Small intestine (tissue), 7 donors: ENCODE measurements at regions not wholly inside any gene's neighbourhood (a gene's known extent, or its start where the extent isn't known, plus 50 kb on each side); places are given as distances from the start of the nearest gene placed in this dataset.

Experiments
- DNase-seq, 2 donors: peaks; one replicate each; pipeline versions ENCODE4 v3.0.0 to v3.0.0-alpha.2; 2013
- FAIRE-seq: peaks from 2 replicates; lab custom pipeline; 2012; peaks lifted over from hg19 to GRCh38; lab: Jason Lieb, UNC
- H3K27ac ChIP-seq, 3 donors: one replicate each; pipeline ENCODE4 v1.5.1; 2013; ENCODE audit warnings: low read length in 2 of 3, mild to moderate bottlenecking in 2 of 3, control low read depth in 1 of 3, inconsistent platforms in 1 of 3, low read depth in 1 of 3, moderate library complexity in 1 of 3
- H3K27me3 ChIP-seq, 3 donors: one replicate each; pipeline ENCODE4 v1.6.1; 2013; ENCODE audit warnings: low read length in 3 of 3, inconsistent platforms in 1 of 3; ENCODE audit not compliant: control insufficient read depth in 3 of 3, insufficient read depth in 3 of 3
- H3K36me3 ChIP-seq, 3 donors: one replicate each; pipeline ENCODE4 v1.6.1; 2013; ENCODE audit warnings: low read length in 3 of 3, inconsistent platforms in 1 of 3, low read depth in 1 of 3, mild to moderate bottlenecking in 1 of 3, moderate library complexity in 1 of 3; ENCODE audit not compliant: control insufficient read depth in 3 of 3, insufficient read depth in 2 of 3
- H3K4me1 ChIP-seq, 3 donors: one replicate each; pipeline ENCODE4 v1.6.1; 2013; ENCODE audit warnings: low read length in 2 of 3, inconsistent platforms in 1 of 3, low read depth in 1 of 3, mild to moderate bottlenecking in 1 of 3, moderate library complexity in 1 of 3; ENCODE audit not compliant: control insufficient read depth in 3 of 3, insufficient read depth in 2 of 3
- H3K4me3 ChIP-seq, 3 donors: one replicate each; pipeline ENCODE4 v1.5.1; 2013; ENCODE audit warnings: low read length in 3 of 3, control low read depth in 1 of 3, inconsistent platforms in 1 of 3, low read depth in 1 of 3, mild to moderate bottlenecking in 1 of 3, moderate library complexity in 1 of 3
- H3K9me3 ChIP-seq, 2 donors: one replicate each; pipeline ENCODE4 v1.6.1; 2013; ENCODE audit warnings: low read depth in 1 of 2, low read length in 1 of 2; ENCODE audit not compliant: control insufficient read depth in 2 of 2, insufficient read depth in 1 of 2
- WGBS, 3 donors: extraction: QIAGEN DNeasy Blood & Tissue Kit; methylation state at CpG; one replicate each; pipeline ENCODE4 v1.1.7; 2013; 5-methylcytosine and 5-hydroxymethylcytosine counted together
- donor health status: healthy with polysubstance abuse.
- donor health status: control.
- donor health status: control.
- donor health status: Bipolar disorder and iron deficiency.
- donor health status: healthy.

DNA sequence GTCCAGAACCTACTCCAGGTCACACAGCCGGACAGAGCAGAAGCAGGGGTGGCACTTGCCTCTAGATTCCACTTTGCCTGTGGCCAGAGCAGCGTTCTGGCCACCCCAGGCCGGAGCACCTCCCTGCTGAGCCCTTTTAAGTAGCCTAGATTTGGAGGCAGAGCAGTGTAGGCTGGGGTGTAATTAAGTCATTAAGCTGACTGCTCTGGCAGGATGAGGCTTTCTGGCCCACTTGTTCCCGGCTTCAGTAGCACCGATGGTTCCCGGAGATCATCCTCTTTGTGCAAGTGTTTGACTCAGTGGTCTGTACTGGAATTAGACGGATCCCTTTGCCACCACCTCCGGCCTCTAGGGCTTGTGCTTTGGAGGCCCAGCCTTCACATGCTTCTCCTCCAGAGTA lies 281.9 kb upstream of the ANKRD55 start:
- WGBS, 3 donors, result 50 to 70% (median 54%) methylated on average over 8 of the region's 8 CpGs

DNA sequence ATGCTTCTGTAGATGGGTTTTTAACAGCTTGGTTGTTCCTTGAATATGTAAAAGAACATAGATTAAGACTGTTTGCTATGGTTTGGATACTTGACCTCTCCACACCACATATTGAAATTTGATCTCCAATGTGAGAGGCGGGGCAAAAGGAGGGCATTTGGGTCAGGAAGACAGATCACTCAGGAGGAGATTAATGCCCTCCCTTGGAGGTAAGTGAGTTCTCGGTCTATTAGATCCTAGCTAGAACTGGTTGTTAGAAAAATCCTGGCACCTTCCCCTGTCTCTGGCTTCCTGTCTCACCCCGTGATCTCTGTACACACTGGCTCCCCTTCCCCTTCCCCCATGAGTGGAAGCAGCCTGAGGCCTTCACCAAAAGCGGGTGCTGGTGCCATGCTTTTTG lies 281.1 kb upstream of the ANKRD55 start:
- H3K4me1 ChIP-seq, result peaks cover 5 to 29% (median 8%) of the 10 kb centered on the region in 3 donors
- no peak for FAIRE-seq
- no peak overlapping the region for H3K27ac ChIP-seq
- no peak for DNase-seq
- no peaks in the 10 kb centered on the region for H3K27me3 ChIP-seq
- no peaks in the 10 kb centered on the region for H3K36me3 ChIP-seq
- no peaks in the 10 kb centered on the region for H3K9me3 ChIP-seq
- H3K4me3 ChIP-seq, result no peak overlapping the region
- WGBS, 3 donors, result 72 to 84% (median 78%) methylated on average over 4 of the region's 4 CpGs

More for the DNA sequence above, 281.9 kb upstream of the ANKRD55 start:
- Histone ChIP-seq H3K4me1 (peaks cover 5 to 29% (median 8%) of the 10 kb centered on the region in 3 donors), H3K4me3 (no peak overlapping the region), H3K27ac (no peak overlapping the region), H3K9me3 (no peaks in the 10 kb centered on the region), H3K27me3 (no peaks in the 10 kb centered on the region), H3K36me3 (no peaks in the 10 kb centered on the region)
- FAIRE-seq (no peak), DNase-seq (no peak)

DNA sequence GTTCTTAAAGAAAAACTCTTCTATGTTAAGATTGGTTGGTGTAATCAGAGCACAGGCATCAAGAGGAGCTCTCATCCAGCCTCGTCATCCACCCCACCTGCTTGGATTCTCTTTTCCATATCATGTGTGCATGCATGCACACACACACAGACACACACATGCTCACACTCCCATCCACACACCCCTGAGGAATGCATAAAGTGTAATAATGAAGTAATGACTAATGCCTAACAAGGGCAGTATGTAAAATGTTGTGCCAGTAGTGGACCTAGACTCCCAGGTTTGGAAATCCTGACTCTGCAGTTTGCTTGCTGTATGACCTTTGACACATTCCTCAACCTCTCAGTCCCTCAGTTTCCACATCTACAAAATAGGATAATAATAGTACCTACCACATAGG lies 280.0 kb upstream of the ANKRD55 start:
- Histone ChIP-seq H3K27me3 (no peaks in the 10 kb centered on the region), H3K36me3 (no peaks in the 10 kb centered on the region), H3K4me1 (peaks cover 5 to 27% (median 8%) of the 10 kb centered on the region in 3 donors), H3K9me3 (no peaks in the 10 kb centered on the region), H3K27ac (no peak overlapping the region), H3K4me3 (no peak overlapping the region)
- no peak for FAIRE-seq
- WGBS, 3 donors, result 0 to 6% (median 0%) methylated on average over 1 of the region's 1 CpG
- no peak for DNase-seq

DNA sequence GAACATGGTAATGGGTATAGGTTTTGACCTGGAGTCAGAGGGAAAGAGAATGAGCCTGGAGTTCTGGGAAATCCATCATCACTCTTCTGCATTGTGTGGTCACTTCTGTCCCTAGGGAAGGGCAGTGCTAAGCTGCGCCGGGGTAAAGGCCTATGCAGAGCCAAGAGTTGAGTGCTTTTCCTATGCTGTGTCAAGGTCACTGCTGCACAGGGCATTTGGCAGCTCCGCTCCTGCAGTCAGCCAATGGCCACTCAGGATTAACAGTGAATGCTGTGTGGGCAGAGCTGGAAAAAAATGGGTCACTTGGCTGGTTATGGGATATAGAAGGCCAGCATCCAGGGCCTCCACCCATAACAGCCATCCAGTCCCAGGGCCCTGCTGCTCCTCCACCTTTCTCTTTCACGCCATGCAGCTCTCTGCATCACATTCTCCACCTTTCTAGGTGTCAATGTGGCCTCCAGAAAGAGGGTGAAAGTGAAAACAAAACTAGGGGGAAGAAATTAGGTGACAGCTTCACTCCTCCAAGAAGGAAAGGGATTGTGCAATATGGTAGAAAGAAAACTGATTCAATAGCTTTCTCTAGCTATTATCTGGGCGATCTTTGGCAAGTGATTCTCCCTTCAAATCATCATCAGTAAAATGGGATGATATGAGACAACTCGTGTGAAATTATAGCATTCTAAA lies 279.3 kb upstream of the ANKRD55 start:
- no peak overlapping the region for H3K27ac ChIP-seq
- H3K36me3 ChIP-seq, result no peaks in the 10 kb centered on the region
- no peaks in the 10 kb centered on the region for H3K9me3 ChIP-seq
- DNase-seq (no peak), FAIRE-seq (no peak)
- H3K27me3 ChIP-seq, result no peaks in the 10 kb centered on the region
- H3K4me3 ChIP-seq, result no peak overlapping the region
- 69 to 74% (median 71%) methylated on average over 6 of the region's 6 CpGs for WGBS, 3 donors
- H3K4me1 ChIP-seq, result peaks cover 5 to 25% (median 8%) of the 10 kb centered on the region in 3 donors

DNA sequence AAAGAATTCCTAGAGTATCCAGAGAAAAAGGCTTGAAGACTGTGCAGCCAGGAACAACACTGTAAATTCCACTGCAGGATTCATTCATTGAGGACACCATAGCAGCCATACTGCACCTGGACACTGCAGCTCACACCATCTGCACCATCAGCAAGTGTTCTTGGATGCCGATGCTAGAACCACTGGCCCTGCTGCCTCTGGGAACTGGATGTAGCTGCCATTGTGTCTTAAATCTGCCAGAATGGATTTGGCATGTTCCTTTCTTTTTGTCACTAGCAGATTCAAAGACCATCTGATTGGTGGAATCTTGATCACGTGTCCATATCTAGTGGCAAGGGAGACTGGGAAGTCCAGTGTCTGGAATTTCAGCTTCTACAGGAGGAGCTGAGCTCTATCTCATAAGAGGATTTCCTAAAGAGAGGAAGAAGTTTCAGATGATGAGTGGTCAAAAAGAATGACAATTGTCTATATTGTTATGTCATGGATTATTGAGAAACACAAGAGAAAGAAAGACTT lies 278.3 kb upstream of the ANKRD55 start:
- no peaks in the 10 kb centered on the region for H3K36me3 ChIP-seq
- no peak for DNase-seq
- WGBS, 3 donors, result 93 to 100% (median 98%) methylated on average over 2 of the region's 2 CpGs
- H3K27me3 ChIP-seq, result no peaks in the 10 kb centered on the region
- no peaks in the 10 kb centered on the region for H3K9me3 ChIP-seq
- H3K27ac ChIP-seq, result no peak overlapping the region
- no peak overlapping the region for H3K4me3 ChIP-seq
- H3K4me1 ChIP-seq, result peaks cover 2 to 20% (median 5%) of the 10 kb centered on the region in 3 donors
- FAIRE-seq, result no peak

DNA sequence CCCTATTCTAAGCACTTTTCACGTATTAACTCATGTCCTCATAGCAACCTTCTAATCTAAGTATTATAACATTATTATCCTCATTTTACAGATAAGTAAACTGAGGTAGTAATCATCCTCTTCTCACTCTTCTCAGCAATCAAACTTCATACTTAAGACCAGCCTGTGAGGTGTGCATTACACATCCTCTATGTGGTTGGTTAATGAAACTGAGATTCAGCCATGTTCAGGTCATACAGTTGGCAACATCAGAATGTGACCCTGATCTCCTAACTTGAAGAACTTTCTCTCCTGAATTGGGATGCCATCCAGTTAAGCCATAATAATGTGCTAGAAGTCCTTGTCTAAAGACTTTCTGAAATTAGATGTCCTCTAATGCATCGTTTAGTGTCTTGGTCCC lies 275.1 kb upstream of the ANKRD55 start:
- Histone ChIP-seq H3K4me1 (peaks cover 2 to 20% (median 4%) of the 10 kb centered on the region in 3 donors), H3K27ac (peak overlapping the region in 1 of 3 donors; percentile 73), H3K4me3 (no peak overlapping the region), H3K36me3 (no peaks in the 10 kb centered on the region), H3K27me3 (no peaks in the 10 kb centered on the region), H3K9me3 (peaks cover 0 to 5% of the 10 kb centered on the region in 2 donors)
- DNase-seq (no peak), FAIRE-seq (no peak)
- 75 to 86% (median 81%) methylated on average over 2 of the region's 2 CpGs for WGBS, 3 donors

DNA sequence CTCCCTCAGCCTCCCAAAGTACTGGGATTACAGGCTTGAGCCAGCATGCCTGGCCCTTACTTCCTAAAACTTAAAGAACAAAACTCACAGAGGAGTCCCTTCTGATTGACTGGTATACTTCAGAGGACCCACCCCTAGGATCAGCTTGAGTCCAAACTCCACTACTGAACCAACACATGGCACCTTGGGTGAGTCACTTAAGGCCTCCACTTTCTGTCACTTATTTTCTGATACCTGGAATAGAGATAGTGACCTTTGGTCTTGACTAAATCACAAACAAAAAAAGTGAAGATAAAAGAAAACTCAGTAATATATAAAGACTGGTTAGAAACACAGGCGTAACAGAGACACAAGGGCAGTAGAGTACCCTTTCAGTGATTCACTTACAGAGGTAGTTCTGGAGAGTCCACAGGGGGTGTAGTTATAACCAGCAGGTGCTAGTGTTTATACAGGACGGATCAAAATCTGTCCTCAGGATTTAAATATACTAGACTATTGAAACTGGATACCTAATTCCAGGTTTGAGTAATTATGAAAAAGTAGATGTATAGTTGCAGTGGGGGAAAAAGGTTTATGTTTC lies 274.3 kb upstream of the ANKRD55 start:
- H3K9me3 ChIP-seq, result peaks cover 0 to 5% of the 10 kb centered on the region in 2 donors
- 14 to 66% (median 33%) methylated on average over 2 of the region's 2 CpGs for WGBS, 3 donors
- H3K4me1 ChIP-seq, result peaks cover 2 to 24% (median 4%) of the 10 kb centered on the region in 3 donors
- H3K36me3 ChIP-seq, result no peaks in the 10 kb centered on the region
- no peak overlapping the region for H3K4me3 ChIP-seq
- no peaks in the 10 kb centered on the region for H3K27me3 ChIP-seq
- no peak for FAIRE-seq
- DNase-seq, result peak; percentile 90 to 95
- peak overlapping the region in 1 of 3 donors; percentile 73 for H3K27ac ChIP-seq

DNA sequence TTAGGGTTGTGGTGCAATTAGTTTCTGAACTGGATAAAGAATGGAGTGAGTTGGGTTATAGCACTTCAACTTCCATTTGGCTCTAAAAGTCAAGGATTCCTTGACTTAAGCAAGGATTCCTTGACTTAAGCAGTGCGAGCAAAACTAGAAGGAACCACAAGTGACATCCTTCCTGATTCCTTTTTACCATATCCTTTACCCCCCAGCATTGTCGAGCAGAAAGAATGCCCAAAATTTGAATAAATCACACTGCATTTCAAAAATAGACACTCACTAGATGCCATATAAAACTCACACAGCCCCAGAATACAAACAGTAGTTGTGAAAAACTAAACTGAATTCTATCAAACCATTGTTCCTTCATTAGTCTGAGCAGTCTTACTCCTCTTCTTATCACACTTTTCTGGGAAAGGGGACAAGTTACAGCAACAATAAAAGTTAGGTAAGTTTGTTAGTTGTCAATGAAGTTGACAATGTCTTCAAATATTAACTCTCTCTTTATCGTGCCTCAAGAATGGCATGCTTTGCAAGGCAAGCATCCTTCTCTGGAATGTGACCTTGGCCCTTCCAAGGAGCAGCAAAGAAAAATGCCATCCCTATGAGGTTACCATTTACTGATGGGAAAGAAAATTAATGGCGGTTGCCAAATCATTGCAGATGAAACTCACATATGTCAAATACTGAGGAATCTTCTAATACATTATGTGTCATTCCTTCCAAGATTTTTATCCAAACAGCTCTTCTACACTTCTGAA lies 273.3 kb upstream of the ANKRD55 start:
- 59 to 69% (median 64%) methylated on average over 4 of the region's 4 CpGs for WGBS, 3 donors
- peak overlapping the region in 2 of 3 donors; percentile 53 to 73 for H3K27ac ChIP-seq
- DNase-seq, result peak; percentile 54 to 87
- peaks cover 2 to 31% (median 8%) of the 10 kb centered on the region in 3 donors for H3K4me1 ChIP-seq
- H3K36me3 ChIP-seq, result no peaks in the 10 kb centered on the region
- peaks cover 0 to 5% of the 10 kb centered on the region in 2 donors for H3K9me3 ChIP-seq
- no peak for FAIRE-seq
- no peaks in the 10 kb centered on the region for H3K27me3 ChIP-seq
- no peak overlapping the region for H3K4me3 ChIP-seq
